HG02763 (cell line): ENCODE measurements at regions not wholly inside any gene's neighbourhood (a gene's known extent, or its start where the extent isn't known, plus 50 kb on each side); places are given as distances from the start of the nearest gene placed in this dataset.

Experiments used
- ATAC-seq: cut with Tn5 transposase; IDR thresholded peaks from one replicate; pipeline ENCODE4 v1.9.1; 2021; ENCODE audit warnings: mild to moderate bottlenecking, moderate library complexity; ENCODE audit not compliant: unreplicated experiment

DNA sequence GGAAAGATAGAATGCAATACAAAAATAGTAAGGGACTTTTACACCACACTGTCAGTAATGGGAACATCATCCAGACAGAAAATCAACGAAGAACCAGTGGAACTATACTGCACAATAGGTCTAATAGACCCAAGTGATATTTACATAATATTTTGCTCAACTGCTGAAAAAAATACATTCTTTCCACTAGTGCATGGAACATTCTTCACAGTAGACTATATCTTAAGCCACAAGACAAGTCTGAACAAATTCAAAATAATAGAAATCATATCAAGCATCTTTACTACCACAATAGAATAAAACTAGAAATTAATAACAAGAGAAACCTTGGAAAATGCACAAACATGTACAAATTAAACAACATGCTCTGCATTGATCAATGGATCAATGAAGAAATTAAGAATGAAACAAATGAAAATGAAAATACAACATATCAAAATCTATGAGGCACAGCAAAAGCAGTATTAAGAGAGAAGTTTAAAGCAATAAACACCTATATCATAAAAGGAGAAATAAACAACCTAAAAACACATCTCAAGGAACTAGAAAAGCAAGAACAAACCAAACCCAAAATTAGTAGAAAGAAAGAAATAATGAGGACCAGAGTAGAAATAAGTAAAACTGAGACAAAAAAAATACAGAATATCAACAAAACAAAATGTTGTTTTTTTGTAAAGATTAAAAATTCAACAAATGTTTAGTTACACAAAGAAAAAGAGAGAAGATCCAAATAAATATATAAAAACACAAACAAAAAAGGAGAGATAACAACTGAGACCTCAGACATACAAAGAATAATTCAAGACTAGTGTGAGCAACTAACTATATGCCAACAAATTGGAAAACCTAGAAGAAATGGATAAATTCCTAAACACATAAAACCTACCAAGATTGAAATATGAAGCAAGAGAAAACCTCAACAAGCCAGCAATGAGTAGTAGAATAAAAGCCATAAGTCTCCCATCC lies 51.5 kb upstream of the ANTXR2 start:
- ATAC-seq, result no peak
